CD1c-positive myeloid dendritic cell (primary cell): ENCODE measurements at regions not wholly inside any gene's neighbourhood (a gene's known extent, or its start where the extent isn't known, plus 50 kb on each side); places are given as distances from the start of the nearest gene placed in this dataset.
"Not testable (repeated sequence)": the region's sequence is repeated elsewhere in the genome, so short reads cannot be mapped to it uniquely, and the experiment has no call there.

Experiments used
- DNase-seq: peaks from one replicate; pipeline ENCODE4 v3.0.0-alpha.2; 2016; ENCODE audit errors: extremely low spot score

DNA sequence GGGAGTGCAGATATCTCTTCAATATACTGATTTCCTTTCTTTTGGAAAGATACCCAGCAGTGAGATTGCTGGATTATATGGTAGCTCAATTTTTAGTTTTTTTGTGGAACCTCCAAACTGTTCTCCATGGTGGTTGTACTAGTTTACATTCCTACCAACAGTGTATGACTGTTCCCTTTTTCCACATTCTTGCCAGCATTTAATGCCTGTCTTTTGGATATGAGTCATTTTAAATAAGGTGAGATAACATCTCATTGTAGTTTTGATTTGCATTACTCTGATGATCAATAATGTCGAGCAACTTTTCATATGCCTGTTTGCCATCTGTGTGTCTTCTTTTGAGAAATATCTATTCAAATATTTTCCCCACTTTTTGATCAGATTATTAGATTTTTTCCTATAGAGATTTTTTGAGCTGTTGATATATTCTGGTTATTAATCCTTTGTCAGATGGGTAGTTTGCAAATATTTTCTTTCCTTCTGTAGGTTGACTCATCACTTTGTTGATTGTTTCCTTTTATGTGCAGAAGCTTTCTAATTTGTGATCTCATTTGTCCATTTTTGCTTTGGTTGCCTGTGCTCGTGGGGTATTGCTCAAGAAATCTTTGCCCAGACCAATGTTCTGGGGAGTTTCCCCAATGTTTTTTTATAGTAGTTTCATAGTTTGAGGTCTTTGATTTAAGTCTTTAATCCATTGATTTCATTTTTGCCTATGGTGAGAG, 552.7 kb downstream of the ZNF674 start:
- DNase-seq, result no peak

DNA sequence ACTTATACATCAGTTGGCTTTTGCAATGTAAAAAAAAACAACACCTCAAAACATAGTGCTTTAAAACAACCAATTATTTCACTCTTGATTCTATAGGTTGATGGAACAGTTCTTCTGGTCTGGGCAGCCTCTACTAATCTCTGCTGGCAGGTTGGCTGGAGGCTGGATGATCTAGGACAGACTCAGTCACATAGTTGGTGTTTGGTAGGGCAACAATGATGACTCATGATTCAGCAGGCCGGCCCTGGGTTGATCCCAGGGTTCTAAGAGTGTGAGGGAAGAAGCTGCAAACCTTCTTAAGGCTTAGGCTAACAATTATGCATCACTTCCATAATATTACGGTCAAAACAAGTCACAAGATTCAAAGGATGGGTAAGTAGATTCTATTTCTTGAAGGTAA, 558.2 kb downstream of the ZNF674 start:
- DNase-seq, result no peak

- DNase-seq, result no peak
Observed at GRCh38 chrX:45986081-45986480, 559.1 kb downstream of the ZNF674 start.

DNA sequence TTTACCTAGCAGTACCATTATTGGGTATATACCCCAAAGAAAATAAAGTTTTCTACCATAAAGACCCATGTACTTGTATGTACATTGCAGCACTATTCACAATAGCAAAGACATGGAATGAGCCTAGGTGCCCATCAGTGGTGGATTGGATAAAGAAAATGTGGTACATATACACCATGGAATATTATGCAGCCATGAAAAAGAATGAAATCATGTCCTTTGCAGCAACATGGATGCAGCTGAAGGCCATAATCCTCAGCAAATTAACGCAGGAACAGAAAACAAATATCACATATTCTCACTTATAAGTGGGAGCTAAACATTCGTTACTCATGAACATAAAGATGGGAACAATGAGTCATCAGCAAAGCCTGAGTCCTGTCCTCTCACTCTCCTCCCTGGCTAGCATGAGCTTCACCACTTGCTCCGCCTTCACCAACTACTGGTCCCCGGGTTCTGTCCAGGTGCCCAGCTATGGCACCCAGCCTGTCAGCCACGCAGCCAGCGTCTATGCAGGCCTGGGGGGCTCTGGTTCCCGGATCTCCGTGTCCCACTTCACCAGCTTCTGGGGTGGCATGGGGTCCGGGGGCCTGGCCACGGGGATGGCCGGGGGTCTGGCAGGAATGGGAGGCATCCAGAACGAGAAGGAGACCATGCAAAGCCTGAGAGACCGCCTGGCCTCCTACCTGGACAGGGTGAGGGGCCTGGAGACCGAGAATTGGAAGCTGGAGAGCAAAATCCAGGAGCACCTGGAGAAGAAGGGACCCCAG, 562.1 kb downstream of the ZNF674 start:
- not testable (repeated sequence) for DNase-seq

DNA sequence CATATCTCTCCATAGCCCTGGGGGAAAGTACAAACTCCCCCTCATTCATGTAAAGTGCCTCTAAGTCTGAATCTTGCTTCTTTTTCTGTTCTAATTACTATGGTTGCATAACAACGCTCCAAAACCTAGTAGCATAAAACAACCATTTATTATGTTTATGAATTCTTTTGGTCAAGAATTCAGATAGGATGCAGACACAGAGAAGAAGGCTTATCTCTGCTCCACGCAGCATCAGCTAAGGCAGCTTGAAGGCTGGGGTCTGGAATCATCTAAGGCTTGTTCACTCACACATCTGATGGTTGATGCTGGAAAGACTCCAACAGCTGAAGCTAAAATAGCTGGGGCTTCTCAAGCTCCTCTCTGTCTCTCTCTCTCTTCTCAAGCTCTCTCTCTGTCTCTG, 564.5 kb downstream of the ZNF674 start:
- DNase-seq, result no peak

GRCh38 chrX:45975633-45976032, 569.6 kb downstream of the ZNF674 start:
- no peak for DNase-seq

DNA sequence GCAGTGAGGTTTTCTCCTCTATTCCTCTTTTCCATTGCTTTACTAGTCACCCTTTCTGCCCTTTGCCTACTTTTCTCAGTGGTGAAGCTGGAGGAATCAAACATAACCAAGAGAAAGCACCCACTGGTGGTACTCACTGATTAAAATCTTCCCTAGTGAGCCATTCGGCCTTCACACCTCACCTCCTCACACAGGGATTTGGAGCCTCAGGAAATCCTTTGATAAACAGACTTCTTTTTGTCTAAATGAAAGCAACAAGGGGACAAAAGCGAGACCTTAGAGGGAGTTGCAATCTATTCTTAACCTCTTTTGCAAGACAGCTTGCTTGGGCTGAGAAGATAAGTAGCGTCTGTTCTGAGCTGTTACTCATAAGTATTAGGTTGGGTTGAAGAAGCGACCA, 572.6 kb downstream of the ZNF674 start:
- no peak for DNase-seq

GRCh38 chrX:45959567-45959966, 585.7 kb downstream of the ZNF674 start:
- no peak for DNase-seq

- no peak for DNase-seq
Observed at GRCh38 chrX:45956191-45956870, 588.9 kb downstream of the ZNF674 start.

- DNase-seq, result no peak
Observed at GRCh38 chrX:45955661-45956060, 589.6 kb downstream of the ZNF674 start.

- DNase-seq, result no peak
Observed at GRCh38 chrX:45954026-45954425, 591.2 kb downstream of the ZNF674 start.

- DNase-seq, result no peak
Observed at GRCh38 chrX:45952030-45952429, 593.2 kb downstream of the ZNF674 start.

- no peak for DNase-seq
Observed at GRCh38 chrX:45935408-45935807, 609.8 kb downstream of the ZNF674 start.

DNA sequence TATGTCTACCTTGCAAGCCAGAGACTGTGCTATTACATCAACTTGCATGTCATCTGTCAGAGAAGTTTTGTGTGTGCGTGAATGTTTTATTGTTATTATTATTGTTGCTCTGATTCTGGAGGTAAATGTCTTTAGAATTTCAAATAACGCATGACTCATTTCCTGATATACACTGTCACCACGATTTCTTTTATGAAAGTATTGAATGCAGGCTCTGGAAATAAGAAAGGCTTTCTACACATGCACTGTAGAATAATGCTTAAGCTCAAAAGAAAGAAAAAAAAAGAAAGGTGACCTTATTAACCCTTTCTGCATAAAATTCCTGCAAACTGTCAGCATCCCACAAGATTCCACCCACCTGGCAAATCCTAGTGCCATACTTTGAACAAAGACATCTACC, 632.9 kb downstream of the ZNF674 start:
- no peak for DNase-seq

DNA sequence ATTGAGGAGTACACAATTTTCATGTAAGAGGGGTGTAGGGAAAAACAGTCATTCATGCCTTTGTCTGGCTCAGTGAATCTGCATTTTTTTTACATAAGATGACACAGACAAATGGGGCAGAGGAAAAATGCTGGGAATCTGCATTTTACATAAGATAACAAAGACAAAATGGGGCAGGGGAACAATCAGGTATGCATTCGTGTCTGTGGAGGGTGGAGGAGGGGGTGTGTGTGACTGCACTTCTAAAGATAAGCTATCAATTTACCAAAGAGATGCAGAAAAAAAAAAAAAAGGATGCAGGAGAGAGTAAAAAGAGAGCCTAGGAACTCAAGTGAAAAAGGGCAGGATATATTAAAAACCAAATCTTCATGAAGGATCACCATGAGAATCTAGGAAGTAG, 637.4 kb downstream of the ZNF674 start:
- no peak for DNase-seq

GRCh38 chrX:45903781-45904201, 641.4 kb downstream of the ZNF674 start:
- no peak for DNase-seq

DNA sequence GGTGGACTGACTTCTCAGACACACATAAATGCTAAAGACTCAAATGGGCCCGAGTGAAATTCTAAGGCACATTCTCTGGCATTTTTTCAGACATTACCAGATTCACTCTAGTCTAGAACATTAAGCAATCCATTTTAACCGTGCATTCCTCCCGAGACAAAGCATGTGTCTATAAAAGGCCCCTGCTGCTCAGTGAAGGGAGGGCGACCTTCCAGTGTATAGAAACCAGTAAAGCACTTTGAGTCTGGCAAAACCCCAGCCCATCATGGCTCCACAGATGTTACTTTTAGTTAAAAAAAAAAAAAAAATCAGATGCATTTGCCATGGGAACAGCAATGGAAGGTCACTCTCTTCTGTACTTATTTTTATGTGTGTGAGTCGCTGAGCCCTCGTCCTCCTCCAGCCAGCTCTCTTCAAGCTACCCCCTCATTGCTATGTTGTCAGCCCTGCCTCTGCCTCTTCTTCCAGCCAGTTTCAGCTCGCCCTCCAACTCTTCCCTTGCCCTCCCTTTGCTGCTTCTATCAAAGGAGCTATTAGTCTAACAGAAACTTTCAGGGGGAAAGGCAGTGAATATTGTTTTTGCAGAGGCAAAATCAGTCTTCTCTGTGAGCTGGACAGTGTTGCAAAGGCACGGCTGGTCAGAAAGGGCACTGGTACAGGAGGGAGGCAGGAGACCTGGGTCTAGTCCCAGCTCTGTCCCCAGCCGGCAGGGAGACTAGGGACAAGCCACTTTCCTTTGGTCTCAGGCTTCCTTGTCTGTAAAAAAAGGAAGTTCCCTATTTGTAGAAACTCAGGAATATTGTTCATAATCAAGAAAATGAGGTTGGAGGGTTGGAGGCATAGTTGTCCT, 644.2 kb downstream of the ZNF674 start:
- DNase-seq, result no peak

- no peak for DNase-seq
Observed at GRCh38 chrX:45894864-45895645, 650.2 kb downstream of the ZNF674 start.

- no peak for DNase-seq
Observed at GRCh38 chrX:45889471-45889870, 655.8 kb downstream of the ZNF674 start.

- DNase-seq, result no peak
Observed at GRCh38 chrX:45888518-45888917, 656.7 kb downstream of the ZNF674 start.

DNA sequence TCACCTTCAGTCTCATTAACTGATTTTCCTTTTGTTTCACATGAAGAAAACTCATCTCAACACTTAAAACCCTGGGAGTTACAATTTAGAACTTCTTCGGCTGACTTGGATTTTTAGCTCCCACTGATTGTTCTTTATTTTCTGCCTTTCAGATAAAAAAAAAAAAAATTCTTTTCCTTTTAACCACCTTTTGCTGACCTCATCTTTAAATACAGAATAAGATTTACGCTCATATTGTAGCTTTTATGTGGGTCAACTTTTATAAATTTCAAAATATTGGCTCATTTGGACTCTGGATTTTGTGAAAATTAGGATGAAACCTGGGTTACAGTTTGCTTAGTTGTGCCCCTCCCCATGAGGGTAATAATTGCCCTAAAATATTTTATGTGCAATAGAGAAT, 659.3 kb downstream of the ZNF674 start:
- DNase-seq, result no peak
